HepG2 (cell line): ENCODE measurements at regions not wholly inside any gene's neighbourhood (a gene's known extent, or its start where the extent isn't known, plus 50 kb on each side); places are given as distances from the start of the nearest gene placed in this dataset.

Experiments
- CTCF ChIP-seq: sonication (generic); formaldehyde crosslinking; IDR thresholded peaks from 2 replicates; pipeline ENCODE4 v1.5.0; 2020; ENCODE audit warnings: mild to moderate bottlenecking, missing genetic modification reagents, moderate library complexity
- ETS1 ChIP-seq: sonication (generic); formaldehyde crosslinking; IDR thresholded peaks from 2 replicates; pipeline ENCODE4 v1.4.0; 2020; ENCODE audit warnings: missing genetic modification reagents
- HCFC1 ChIP-seq: fragments of 150-350 bp; IDR thresholded peaks from 2 replicates; pipeline ENCODE4 v1.6.1; 2014; ENCODE audit warnings: low read depth, low read length
- HDAC2 ChIP-seq: sonication (generic); formaldehyde crosslinking; IDR thresholded peaks from 2 replicates; pipeline ENCODE4 v1.4.0; 2020; ENCODE audit warnings: missing genetic modification reagents
- KMT2B ChIP-seq: IDR thresholded peaks from 2 replicates; pipeline ENCODE4 v1.6.1; 2016; ENCODE audit warnings: missing genetic modification reagents, missing compliant biosample characterization
- MTA1 ChIP-seq: sonication (generic); formaldehyde crosslinking; IDR thresholded peaks from 2 replicates; pipeline ENCODE4 v1.4.0; 2020; ENCODE audit warnings: missing genetic modification reagents, mild to moderate bottlenecking, borderline replicate concordance
- POLR2A ChIP-seq, 2 experiments: IDR thresholded peaks; 2 replicates each; pipeline ENCODE4 v1.6.1; 2011; ENCODE audit warnings: low read depth in 2 of 2, low read length in 2 of 2, mild to moderate bottlenecking in 1 of 2, moderate library complexity in 1 of 2; ENCODE audit not compliant: insufficient read depth in 1 of 2
- REL ChIP-seq: sonication (generic); formaldehyde crosslinking; conservative IDR thresholded peaks from 2 replicates; pipeline ENCODE4 v1.8.0; 2022; ENCODE audit warnings: mild to moderate bottlenecking, missing genetic modification reagents, moderate library complexity
- SP1 ChIP-seq, 2 experiments: fragments of 450-650 bp in 1 of 2; sonication (generic) in 1 of 2; formaldehyde crosslinking in 1 of 2; IDR thresholded peaks; 2 replicates each; pipeline versions ENCODE4 v1.4.0 to v1.6.1; 2016 to 2020; ENCODE audit warnings: missing genetic modification reagents in 1 of 2
- SRF ChIP-seq: IDR thresholded peaks from 2 replicates; pipeline ENCODE4 v1.6.1; 2011; ENCODE audit warnings: mild to moderate bottlenecking, low read depth, low read length, moderate library complexity
- SRSF1 ChIP-seq: fragments of 200-400 bp; formaldehyde crosslinking; optimal IDR thresholded peaks from 2 replicates; pipeline ENCODE3; 2017; ENCODE audit warnings: mild to moderate bottlenecking, low read depth, low read length, moderate library complexity
- ZNF562 ChIP-seq: sonication (generic); formaldehyde crosslinking; IDR thresholded peaks from 2 replicates; pipeline ENCODE4 v1.8.0; 2022; ENCODE audit warnings: missing genetic modification reagents, borderline replicate concordance

GRCh38 chr2:175624785-175625184, 377.3 kb downstream of the LNPK start:
- TF ChIP-seq CTCF (CRISPR knock-in tag) (no peak), REL (CRISPR knock-in tag) (no peak), MTA1 (CRISPR knock-in tag) (no peak), POLR2A (IDR thresholded peaks at IDR 0.05; ENCODE audit: insufficient read depth in 1 of 2, low read depth in 2 of 2, low read length in 2 of 2) (no peak), ZNF562 (CRISPR knock-in tag) (no peak), SRSF1 (no peak), HCFC1 (no peak), SRF (no peak), SP1 (IDR thresholded peaks at IDR 0.05) (no peak), SP1 (CRISPR knock-in tag; IDR thresholded peaks at IDR 0.05) (no peak), ETS1 (no peak), HDAC2 (CRISPR knock-in tag) (no peak), KMT2B (CRISPR knock-in tag) (no peak)
